ENCODE measurements at regions not wholly inside any gene's neighbourhood (a gene's known extent, or its start where the extent isn't known, plus 50 kb on each side); places are given as distances from the start of the nearest gene placed in this dataset.

GRCh38 chr6:94893327-94893726, 684.0 kb upstream of the MANEA start:
- no peak for TF ChIP-seq CTCF (IDR thresholded peaks at IDR 0.05; ENCODE audit: poor library complexity)
- TF ChIP-seq EZH2phosphoT487 (IDR thresholded peaks at IDR 0.05; ENCODE audit: low read depth, severe bottlenecking, unreplicated experiment): no peak
- no peak for TF ChIP-seq EZH2 (IDR thresholded peaks at IDR 0.05; ENCODE audit: borderline replicate concordance)
